ENCODE measurements at regions not wholly inside any gene's neighbourhood (a gene's known extent, or its start where the extent isn't known, plus 50 kb on each side); places are given as distances from the start of the nearest gene placed in this dataset.

GRCh38 chrX:816411-816810 lies 185.8 kb downstream of the SHOX start:
- no peak for DNase-seq (ENCODE audit: extremely low read depth, low read depth)

GRCh38 chrX:810186-810585 lies 179.6 kb downstream of the SHOX start:
- no peak for DNase-seq (ENCODE audit: extremely low read depth, low read depth)

GRCh38 chrX:809081-809480 lies 178.5 kb downstream of the SHOX start:
- no peak for DNase-seq (ENCODE audit: extremely low read depth, low read depth)

GRCh38 chrX:806586-806985 lies 176.0 kb downstream of the SHOX start:
- DNase-seq (ENCODE audit: extremely low read depth, low read depth) = no peak

GRCh38 chrX:805988-806387 lies 175.4 kb downstream of the SHOX start:
- DNase-seq (ENCODE audit: extremely low read depth, low read depth) = no peak

- DNase-seq (ENCODE audit: extremely low read depth, low read depth) = no peak
These were observed 174.6 kb downstream of the SHOX start for GRCh38 chrX:805103-805670.

- no peak for DNase-seq (ENCODE audit: extremely low read depth, low read depth)
These were observed 172.3 kb downstream of the SHOX start for GRCh38 chrX:802846-803245.

- DNase-seq (ENCODE audit: extremely low read depth, low read depth) = no peak
These were observed 169.2 kb downstream of the SHOX start for GRCh38 chrX:799808-800207.

- no peak for DNase-seq (ENCODE audit: extremely low read depth, low read depth)
These were observed 163.7 kb downstream of the SHOX start for GRCh38 chrX:794311-794710.

GRCh38 chrX:793216-793770 lies 162.7 kb downstream of the SHOX start:
- no peak for DNase-seq (ENCODE audit: extremely low read depth, low read depth)

- no peak for DNase-seq (ENCODE audit: extremely low read depth, low read depth)
These were observed 161.0 kb downstream of the SHOX start for GRCh38 chrX:791479-792034.

GRCh38 chrX:790783-791360 lies 160.3 kb downstream of the SHOX start:
- no peak for DNase-seq (ENCODE audit: extremely low read depth, low read depth)

GRCh38 chrX:790041-790506 lies 159.5 kb downstream of the SHOX start:
- DNase-seq (ENCODE audit: extremely low read depth, low read depth) = no peak

- no peak for DNase-seq (ENCODE audit: extremely low read depth, low read depth)
These were observed 158.5 kb downstream of the SHOX start for GRCh38 chrX:789096-789495.

GRCh38 chrX:786441-786881 lies 155.9 kb downstream of the SHOX start:
- DNase-seq (ENCODE audit: extremely low read depth, low read depth) = no peak

GRCh38 chrX:784829-785228 lies 154.2 kb downstream of the SHOX start:
- no peak for DNase-seq (ENCODE audit: extremely low read depth, low read depth)

- no peak for DNase-seq (ENCODE audit: extremely low read depth, low read depth)
These were observed 150.9 kb downstream of the SHOX start for GRCh38 chrX:781224-782204.

- no peak for DNase-seq (ENCODE audit: extremely low read depth, low read depth)
These were observed 146.1 kb downstream of the SHOX start for GRCh38 chrX:776529-777230.

- no peak for DNase-seq (ENCODE audit: extremely low read depth, low read depth)
These were observed 145.5 kb downstream of the SHOX start for GRCh38 chrX:776061-776460.

- DNase-seq (ENCODE audit: extremely low read depth, low read depth) = no peak
These were observed 143.9 kb downstream of the SHOX start for GRCh38 chrX:774536-774935.
